Hepatocyte (in vitro differentiated cells): ENCODE measurements at regions not wholly inside any gene's neighbourhood (a gene's known extent, or its start where the extent isn't known, plus 50 kb on each side); places are given as distances from the start of the nearest gene placed in this dataset.

ENCODE experiments used
- DNase-seq: peaks from one replicate; pipeline ENCODE4 v3.0.0-alpha.2; 2016; ENCODE audit warnings: low spot score
- H2AFZ ChIP-seq: fragments of 200-600 bp; sonication (generic); 2 replicates; pipeline ENCODE4 v1.6.0; 2016; ENCODE audit warnings: antibody characterized with exemption, mild to moderate bottlenecking
- H3K27ac ChIP-seq: fragments of 200-600 bp; sonication (generic); 2 replicates; pipeline ENCODE4 v1.5.1; 2016; ENCODE audit warnings: mild to moderate bottlenecking
- H3K27me3 ChIP-seq: fragments of 200-600 bp; sonication (generic); 2 replicates; pipeline ENCODE4 v1.6.1; 2016
- H3K36me3 ChIP-seq: fragments of 200-600 bp; sonication (generic); replicated peaks from 2 replicates; pipeline ENCODE4 v1.5.1; 2016; ENCODE audit warnings: low read depth; ENCODE audit not compliant: insufficient read depth
- H3K4me1 ChIP-seq: fragments of 200-600 bp; sonication (generic); 2 replicates; pipeline ENCODE4 v1.5.1; 2016; ENCODE audit warnings: mild to moderate bottlenecking, moderate library complexity; ENCODE audit not compliant: insufficient read depth
- H3K4me2 ChIP-seq: fragments of 200-600 bp; sonication (generic); 2 replicates; pipeline ENCODE4 v1.6.0; 2016
- H3K4me3 ChIP-seq: fragments of 200-600 bp; sonication (generic); 2 replicates; pipeline ENCODE4 v1.5.1; 2016; ENCODE audit warnings: mild to moderate bottlenecking
- H3K79me2 ChIP-seq: fragments of 200-600 bp; sonication (generic); 2 replicates; pipeline ENCODE4 v1.6.0; 2017; ENCODE audit warnings: mild to moderate bottlenecking
- H3K9me2 ChIP-seq: fragments of 200-600 bp; sonication (generic); replicated peaks from 2 replicates; pipeline ENCODE4 v1.6.0; 2017; ENCODE audit warnings: mild to moderate bottlenecking; ENCODE audit not compliant: insufficient read depth
- H3K9me3 ChIP-seq: fragments of 200-600 bp; sonication (generic); 2 replicates; pipeline ENCODE4 v1.5.1; 2016; ENCODE audit warnings: low read depth, mild to moderate bottlenecking
- H4K20me1 ChIP-seq: fragments of 200-600 bp; sonication (generic); 2 replicates; pipeline ENCODE4 v1.6.0; 2016; ENCODE audit warnings: mild to moderate bottlenecking; ENCODE audit not compliant: insufficient read depth, poor library complexity, severe bottlenecking
- EZH2 ChIP-seq: fragments of 200-600 bp; sonication (generic); IDR thresholded peaks from 2 replicates; pipeline ENCODE4 v1.6.1; 2016; ENCODE audit warnings: antibody characterized with exemption, mild to moderate bottlenecking, borderline replicate concordance
- EZH2phosphoT487 ChIP-seq: fragments of 200-600 bp; sonication (generic); IDR thresholded peaks from one replicate; pipeline ENCODE4 v1.6.1; 2018; ENCODE audit warnings: antibody characterized with exemption, mild to moderate bottlenecking, low read depth, moderate library complexity; ENCODE audit not compliant: unreplicated experiment, severe bottlenecking
- WGBS: methylation state at CpG from one replicate; pipeline ENCODE4 v1.1.6; 2016; ENCODE audit warnings: low lambda C conversion rate; ENCODE audit errors: missing lambda C conversion rate; 5-methylcytosine and 5-hydroxymethylcytosine counted together
- TF ChIP-seq, protein P1 (sequence below): fragments of 200-600 bp; sonication (generic); IDR thresholded peaks from 2 replicates; pipeline ENCODE4 v1.5.1; 2016; ENCODE audit warnings: antibody characterized with exemption, mild to moderate bottlenecking; ENCODE audit not compliant: poor library complexity

DNA sequence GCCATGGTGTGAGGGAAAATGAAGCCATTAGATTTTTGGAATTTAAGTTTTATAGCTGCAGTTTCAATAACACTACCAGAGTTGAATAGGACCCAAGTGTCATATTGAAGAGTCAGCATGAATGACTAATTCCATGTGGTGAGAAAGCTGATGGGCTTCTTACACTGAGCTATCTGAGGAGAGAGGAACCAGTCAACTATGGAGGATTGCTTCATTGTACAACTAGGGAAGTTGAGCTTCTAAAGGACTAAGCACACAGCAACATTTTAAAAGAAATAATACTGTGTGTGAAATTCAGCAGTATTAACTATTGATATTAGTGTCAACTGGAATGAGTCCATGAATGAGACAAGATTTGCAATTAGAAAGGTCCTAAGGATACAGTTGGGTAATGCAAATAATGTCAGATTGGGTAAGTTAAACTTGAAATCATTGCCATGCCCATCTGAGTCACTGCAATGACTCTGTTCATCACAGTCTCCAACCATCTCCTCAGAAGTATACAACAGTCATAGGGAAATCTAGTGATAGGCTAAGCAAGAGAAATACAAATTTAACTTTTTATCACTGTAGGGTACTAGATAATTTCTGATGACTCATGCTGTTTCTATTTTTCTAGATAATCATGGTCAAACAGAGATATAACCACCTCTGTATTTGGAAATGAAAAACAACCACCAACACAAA is 394.2 kb downstream of the FSCB start:
- no peak overlapping the region for H3K4me2 ChIP-seq
- DNase-seq, result no peak
- H3K9me2 ChIP-seq, result no peaks in the 10 kb centered on the region
- no peak overlapping the region for H2AFZ ChIP-seq
- H3K4me1 ChIP-seq, result peaks cover 3% of the 10 kb centered on the region
- H3K36me3 ChIP-seq, result no peaks in the 10 kb centered on the region
- TF ChIP-seq EZH2phosphoT487, result no peak
- TF ChIP-seq, protein P1, sequence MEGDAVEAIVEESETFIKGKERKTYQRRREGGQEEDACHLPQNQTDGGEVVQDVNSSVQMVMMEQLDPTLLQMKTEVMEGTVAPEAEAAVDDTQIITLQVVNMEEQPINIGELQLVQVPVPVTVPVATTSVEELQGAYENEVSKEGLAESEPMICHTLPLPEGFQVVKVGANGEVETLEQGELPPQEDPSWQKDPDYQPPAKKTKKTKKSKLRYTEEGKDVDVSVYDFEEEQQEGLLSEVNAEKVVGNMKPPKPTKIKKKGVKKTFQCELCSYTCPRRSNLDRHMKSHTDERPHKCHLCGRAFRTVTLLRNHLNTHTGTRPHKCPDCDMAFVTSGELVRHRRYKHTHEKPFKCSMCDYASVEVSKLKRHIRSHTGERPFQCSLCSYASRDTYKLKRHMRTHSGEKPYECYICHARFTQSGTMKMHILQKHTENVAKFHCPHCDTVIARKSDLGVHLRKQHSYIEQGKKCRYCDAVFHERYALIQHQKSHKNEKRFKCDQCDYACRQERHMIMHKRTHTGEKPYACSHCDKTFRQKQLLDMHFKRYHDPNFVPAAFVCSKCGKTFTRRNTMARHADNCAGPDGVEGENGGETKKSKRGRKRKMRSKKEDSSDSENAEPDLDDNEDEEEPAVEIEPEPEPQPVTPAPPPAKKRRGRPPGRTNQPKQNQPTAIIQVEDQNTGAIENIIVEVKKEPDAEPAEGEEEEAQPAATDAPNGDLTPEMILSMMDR, result no peak
- no peak for TF ChIP-seq EZH2
- H3K27ac ChIP-seq, result no peak overlapping the region
- no peaks in the 10 kb centered on the region for H3K27me3 ChIP-seq
- H3K79me2 ChIP-seq, result no peaks in the 10 kb centered on the region
- no peaks in the 10 kb centered on the region for H4K20me1 ChIP-seq
- no peak overlapping the region for H3K4me3 ChIP-seq
- no peaks in the 10 kb centered on the region for H3K9me3 ChIP-seq

DNA sequence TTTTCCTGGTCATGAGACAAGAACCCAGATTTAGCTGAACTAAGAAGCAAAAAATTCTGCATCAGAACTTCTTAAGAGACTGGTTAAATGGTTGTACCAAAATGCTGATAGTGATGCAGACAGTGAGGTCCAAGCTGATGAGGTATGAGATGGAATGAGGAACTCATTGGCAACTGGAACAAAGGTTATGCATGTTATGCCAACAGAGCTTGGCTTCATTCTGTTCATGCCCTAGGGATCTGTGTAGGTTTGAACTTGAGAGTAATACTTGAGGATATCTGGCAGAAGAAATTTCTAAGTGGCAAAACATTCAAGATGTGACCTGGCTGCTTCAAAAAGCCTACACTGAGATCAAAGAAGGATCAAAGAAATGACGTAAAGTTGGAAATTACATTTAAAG is 398.0 kb downstream of the FSCB start:
- no peaks in the 10 kb centered on the region for H4K20me1 ChIP-seq
- no peak for DNase-seq
- no peaks in the 10 kb centered on the region for H3K36me3 ChIP-seq
- no peak overlapping the region for H3K27ac ChIP-seq
- no peak overlapping the region for H3K4me3 ChIP-seq
- H3K9me2 ChIP-seq, result no peaks in the 10 kb centered on the region
- H3K9me3 ChIP-seq, result no peaks in the 10 kb centered on the region
- 100% methylated on average over 1 of the region's 1 CpG for WGBS
- H3K79me2 ChIP-seq, result no peaks in the 10 kb centered on the region
- H3K4me1 ChIP-seq, result peaks cover 3% of the 10 kb centered on the region
- no peak for TF ChIP-seq EZH2phosphoT487
- TF ChIP-seq, protein P1, result no peak
- TF ChIP-seq EZH2, result no peak
- H3K27me3 ChIP-seq, result no peaks in the 10 kb centered on the region
- no peak overlapping the region for H3K4me2 ChIP-seq
- H2AFZ ChIP-seq, result no peak overlapping the region

DNA sequence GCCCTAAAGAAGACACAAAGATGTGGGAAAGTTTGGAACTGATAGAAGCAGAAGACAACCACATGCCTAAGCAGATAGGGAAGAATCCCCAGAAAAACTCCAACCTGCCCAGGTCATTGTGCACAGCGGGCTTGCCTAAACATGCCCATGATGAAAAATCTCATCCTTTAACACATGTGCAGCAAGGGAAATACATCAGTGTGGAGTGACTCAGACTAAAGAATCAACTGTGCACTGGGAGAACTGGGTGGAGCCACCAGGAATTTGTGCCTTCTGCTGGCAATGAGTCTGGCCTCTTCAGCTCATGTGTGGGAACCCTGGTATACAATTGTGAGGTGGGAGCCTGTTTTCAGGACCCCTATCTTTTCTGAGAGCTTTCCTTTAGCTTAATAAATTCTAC is 398.5 kb downstream of the FSCB start:
- TF ChIP-seq EZH2 (no peak), EZH2phosphoT487 (no peak)
- TF ChIP-seq, protein P1, result no peak
- Histone ChIP-seq H3K27ac (no peak overlapping the region), H3K9me3 (no peaks in the 10 kb centered on the region), H3K4me1 (peaks cover 3% of the 10 kb centered on the region), H2AFZ (no peak overlapping the region), H3K4me2 (no peak overlapping the region), H3K9me2 (no peaks in the 10 kb centered on the region), H3K4me3 (no peak overlapping the region), H4K20me1 (no peaks in the 10 kb centered on the region), H3K36me3 (no peaks in the 10 kb centered on the region), H3K79me2 (no peaks in the 10 kb centered on the region), H3K27me3 (no peaks in the 10 kb centered on the region)
- 96% methylated on average over 1 of the region's 1 CpG for WGBS
- no peak for DNase-seq
